ENCODE measurements at regions not wholly inside any gene's neighbourhood (a gene's known extent, or its start where the extent isn't known, plus 50 kb on each side); places are given as distances from the start of the nearest gene placed in this dataset.
A peak's percentile ranks its signal among the peaks of the same experiment; 100 is the strongest.
"Not testable (repeated sequence)": the region's sequence is repeated elsewhere in the genome, so short reads cannot be mapped to it uniquely, and the experiment has no call there.

- intact Hi-C loops (cut with DNase I), result no loop called here
- DNase-seq, result peak in 2 of 42 donors; percentile 9 to 20
Observed at GRCh38 chr10:130968511-130968910, 343.0 kb downstream of the TCERG1L start.

GRCh38 chr10:130968964-130969363, 342.6 kb downstream of the TCERG1L start:
- DNase-seq, result peak in 1 of 42 donors; percentile 10
- intact Hi-C loops (cut with DNase I), result no loop called here

GRCh38 chr10:130969700-130970099, 341.8 kb downstream of the TCERG1L start:
- DNase-seq, result peak in 2 of 42 donors; percentile 11 to 17
- intact Hi-C loops (cut with DNase I), result no loop called here

GRCh38 chr10:130970341-130971122, 341.0 kb downstream of the TCERG1L start:
- peak in 2 of 42 donors; percentile 16 to 22 for DNase-seq
- intact Hi-C loops (cut with DNase I), result no loop called here

- DNase-seq, result peak in 1 of 42 donors; percentile 27
Observed at GRCh38 chr10:130971123-130971435, 340.4 kb downstream of the TCERG1L start.

GRCh38 chr10:130973127-130973839, 338.2 kb downstream of the TCERG1L start:
- intact Hi-C loops (cut with DNase I), result no loop called here
- peak in 2 of 42 donors; percentile 17 to 29 for DNase-seq

More at GRCh38 chr10:130971123-130971435, 340.4 kb downstream of the TCERG1L start:
- intact Hi-C loops (cut with DNase I), result no loop called here

GRCh38 chr10:130974166-130974565, 337.4 kb downstream of the TCERG1L start:
- DNase-seq, result peak in 2 of 42 donors; percentile 27 to 29

GRCh38 chr10:130975351-130975750, 336.2 kb downstream of the TCERG1L start:
- DNase-seq, result peak in 3 of 42 donors; percentile 1 to 25 (median 16)
- intact Hi-C loops (cut with DNase I), result not testable (repeated sequence)

More at GRCh38 chr10:130974166-130974565, 337.4 kb downstream of the TCERG1L start:
- intact Hi-C loops (cut with DNase I), result no loop called here

GRCh38 chr10:130982802-130983201, 328.7 kb downstream of the TCERG1L start:
- no peak for DNase-seq
- intact Hi-C loops (cut with DNase I), result no loop called here

GRCh38 chr10:130983749-130984148, 327.8 kb downstream of the TCERG1L start:
- intact Hi-C loops (cut with DNase I), result no loop called here
- DNase-seq, result no peak

- intact Hi-C loops (cut with DNase I), result no loop called here
- DNase-seq, result peak in 1 of 42 donors; percentile 16
Observed at GRCh38 chr10:130984686-130985085, 326.8 kb downstream of the TCERG1L start.

- intact Hi-C loops (cut with DNase I), result no loop called here
- peak in 4 of 42 donors; percentile 5 to 30 (median 20) for DNase-seq
Observed at GRCh38 chr10:130985158-130985753, 326.3 kb downstream of the TCERG1L start.

- intact Hi-C loops (cut with DNase I), result no loop called here
- peak in 11 of 42 donors; percentile 15 to 65 (median 33) for DNase-seq
Observed at GRCh38 chr10:130986846-130987245, 324.7 kb downstream of the TCERG1L start.

GRCh38 chr10:130987401-130987800, 324.1 kb downstream of the TCERG1L start:
- intact Hi-C loops (cut with DNase I), result no loop called here
- peak in 4 of 42 donors; percentile 2 to 36 (median 9) for DNase-seq

- intact Hi-C loops (cut with DNase I), result no loop called here
- peak in 4 of 42 donors; percentile 8 to 38 (median 29) for DNase-seq
Observed at GRCh38 chr10:130989670-130990232, 321.8 kb downstream of the TCERG1L start.

GRCh38 chr10:130990486-130990885, 321.0 kb downstream of the TCERG1L start:
- peak in 10 of 42 donors; percentile 15 to 46 (median 28) for DNase-seq

GRCh38 chr10:130992802-130993523, 318.6 kb downstream of the TCERG1L start:
- peak in 1 of 42 donors; percentile 32 for DNase-seq
- intact Hi-C loops (cut with DNase I), result no loop called here

More at GRCh38 chr10:130990486-130990885, 321.0 kb downstream of the TCERG1L start:
- intact Hi-C loops (cut with DNase I), result no loop called here

- intact Hi-C loops (cut with DNase I), result no loop called here
- peak in 2 of 42 donors; percentile 25 to 30 for DNase-seq
Observed at GRCh38 chr10:130993612-130994011, 317.9 kb downstream of the TCERG1L start.

- peak in 2 of 42 donors; percentile 9 to 28 for DNase-seq
- intact Hi-C loops (cut with DNase I), result no loop called here
Observed at GRCh38 chr10:130994191-130994590, 317.3 kb downstream of the TCERG1L start.

Measured in head of caudate nucleus (tissue), 42 donors.